IMR-90 (cell line): ENCODE measurements at regions not wholly inside any gene's neighbourhood (a gene's known extent, or its start where the extent isn't known, plus 50 kb on each side); places are given as distances from the start of the nearest gene placed in this dataset.

Source experiments
- ATAC-seq: fragments of 200-7000 bp; cut with Tn5 transposase; 2 replicates; pipeline ENCODE4 v1.9.1; 2020; ENCODE audit warnings: low read depth, mild to moderate bottlenecking, moderate library complexity
- BruUV-seq: library from RNA; stranded (reverse); fragments of 400-500 nt; replicated peaks from 2 replicates; lab custom pipeline; 2021; lab: Mats Ljungman, UMichigan
- CTCF ChIA-PET: fragments of 300-600 bp; formaldehyde crosslinking; extraction: SDS; loops from one replicate; lab custom pipeline; 2021; ENCODE audit warnings: antibody characterized with exemption; lab: Yijun Ruan, JAX
- POLR2A ChIA-PET: fragments of 300-600 bp; sonication (Branson Sonifier 250); formaldehyde crosslinking; loops from one replicate; lab custom pipeline; 2022; ENCODE audit warnings: antibody characterized with exemption; ENCODE audit not compliant: unreplicated experiment; lab: Charles Lee
- DNase-seq: peaks from one replicate; pipeline ENCODE4 v3.0.0; 2013
- H2AFZ ChIP-seq: replicated peaks from 2 replicates; pipeline ENCODE3; 2013; ENCODE audit warnings: low read length, mild to moderate bottlenecking; ENCODE audit not compliant: poor library complexity
- H2AK5ac ChIP-seq: 2 replicates; pipeline ENCODE4 v1.6.1; 2013; ENCODE audit warnings: low read depth, low read length, inconsistent platforms
- H2AK9ac ChIP-seq: replicated peaks from 2 replicates; pipeline ENCODE3; 2013; ENCODE audit warnings: mild to moderate bottlenecking, low read depth, low read length, moderate library complexity; ENCODE audit not compliant: poor library complexity
- H2BK120ac ChIP-seq: 2 replicates; pipeline ENCODE4 v1.6.1; 2013; ENCODE audit warnings: low read depth, low read length, inconsistent platforms
- H2BK15ac ChIP-seq: 3 replicates; pipeline ENCODE4 v1.6.1; 2013; ENCODE audit warnings: low read depth, low read length, inconsistent platforms
- H2BK20ac ChIP-seq: 2 replicates; pipeline ENCODE4 v1.6.1; 2013; ENCODE audit warnings: low read depth, mild to moderate bottlenecking, inconsistent platforms, low read length, moderate library complexity
- H2BK5ac ChIP-seq: 2 replicates; pipeline ENCODE4 v1.6.1; 2013; ENCODE audit warnings: mild to moderate bottlenecking, low read depth, low read length, inconsistent platforms; ENCODE audit not compliant: poor library complexity, severe bottlenecking
- H3K14ac ChIP-seq: replicated peaks from 2 replicates; pipeline ENCODE4 v1.6.1; 2013; ENCODE audit warnings: low read depth, low read length, inconsistent platforms
- H3K18ac ChIP-seq: 2 replicates; pipeline ENCODE4 v1.6.1; 2013; ENCODE audit warnings: low read depth, low read length, control low read depth
- H3K23ac ChIP-seq: 2 replicates; pipeline ENCODE4 v1.6.1; 2013; ENCODE audit warnings: low read depth, low read length, inconsistent platforms
- H3K27ac ChIP-seq: 2 replicates; pipeline ENCODE4 v1.5.1; 2013; ENCODE audit warnings: mild to moderate bottlenecking, control low read depth, low read length; ENCODE audit not compliant: insufficient read depth
- H3K27me3 ChIP-seq: 2 replicates; pipeline ENCODE4 v1.6.1; 2013; ENCODE audit warnings: low read length; ENCODE audit not compliant: control insufficient read depth, insufficient read depth
- H3K36me3 ChIP-seq: 2 replicates; pipeline ENCODE4 v1.6.1; 2013; ENCODE audit warnings: low read length, mixed read lengths; ENCODE audit not compliant: control insufficient read depth, insufficient read depth
- H3K4ac ChIP-seq: 2 replicates; pipeline ENCODE4 v1.6.1; 2013; ENCODE audit warnings: low read depth, low read length, inconsistent platforms
- H3K4me1 ChIP-seq: 2 replicates; pipeline ENCODE4 v1.6.1; 2013; ENCODE audit warnings: low read length, mixed read lengths; ENCODE audit not compliant: control insufficient read depth, insufficient read depth
- H3K4me2 ChIP-seq: 2 replicates; pipeline ENCODE4 v1.6.1; 2013; ENCODE audit warnings: low read depth, mild to moderate bottlenecking, control low read depth, low read length, moderate library complexity
- H3K4me3 ChIP-seq: 2 replicates; pipeline ENCODE4 v1.5.1; 2013; ENCODE audit warnings: low read depth, mild to moderate bottlenecking, control low read depth, low read length, moderate library complexity; ENCODE audit not compliant: insufficient read depth
- H3K56ac ChIP-seq: 2 replicates; pipeline ENCODE4 v1.6.1; 2013; ENCODE audit warnings: low read length, inconsistent platforms; ENCODE audit not compliant: insufficient read depth; ENCODE audit errors: extremely low read depth
- H3K79me1 ChIP-seq, 2 experiments: 2 replicates each; pipeline ENCODE4 v1.6.1; 2013; ENCODE audit warnings: low read length in 2 of 2, inconsistent platforms in 1 of 2, low read depth in 1 of 2
- H3K9ac ChIP-seq: 2 replicates; pipeline ENCODE4 v1.6.1; 2013; ENCODE audit warnings: low read depth, low read length, control low read depth
- H3K9me1 ChIP-seq: 2 replicates; pipeline ENCODE4 v1.6.1; 2013; ENCODE audit warnings: low read length, inconsistent platforms; ENCODE audit not compliant: insufficient read depth
- H3K9me3 ChIP-seq: 2 replicates; pipeline ENCODE4 v1.6.1; 2013; ENCODE audit warnings: low read length; ENCODE audit not compliant: control insufficient read depth, insufficient read depth
- H4K20me1 ChIP-seq: 2 replicates; pipeline ENCODE4 v1.6.1; 2013; ENCODE audit warnings: low read length, inconsistent platforms; ENCODE audit not compliant: insufficient read depth
- H4K5ac ChIP-seq: 2 replicates; pipeline ENCODE4 v1.6.1; 2013; ENCODE audit warnings: mild to moderate bottlenecking, low read depth, low read length, control low read depth
- H4K8ac ChIP-seq, 2 experiments: 2 replicates each; pipeline ENCODE4 v1.6.1; 2013; ENCODE audit warnings: low read depth in 2 of 2, low read length in 2 of 2, control low read depth in 1 of 2, inconsistent platforms in 1 of 2
- H4K91ac ChIP-seq: 2 replicates; pipeline ENCODE4 v1.6.1; 2013; ENCODE audit warnings: low read depth, low read length, inconsistent platforms; ENCODE audit not compliant: insufficient read depth
- CEBPB ChIP-seq: IDR thresholded peaks from 2 replicates; pipeline ENCODE4 v1.6.1; 2012; ENCODE audit warnings: low read depth, low read length, improper control_type of control experiment
- CHD1 ChIP-seq: IDR thresholded peaks from 2 replicates; pipeline ENCODE4 v1.6.1; 2012; ENCODE audit warnings: low read depth, low read length, improper control_type of control experiment
- CTCF ChIP-seq: conservative IDR thresholded peaks from 2 replicates; pipeline ENCODE4 v1.5.1; 2012; ENCODE audit warnings: mild to moderate bottlenecking, low read depth, low read length, improper control_type of control experiment
- ELK1 ChIP-seq: fragments of 150-350 bp; IDR thresholded peaks from 2 replicates; pipeline ENCODE4 v1.6.1; 2016; ENCODE audit warnings: low read depth, mild to moderate bottlenecking, low read length, moderate library complexity, borderline replicate concordance
- MAFK ChIP-seq: IDR thresholded peaks from 2 replicates; pipeline ENCODE4 v1.6.1; 2012; ENCODE audit warnings: low read depth, low read length, improper control_type of control experiment
- NFE2L2 ChIP-seq: fragments of 150-350 bp; IDR thresholded peaks from 2 replicates; pipeline ENCODE4 v1.6.1; 2016; ENCODE audit warnings: low read depth, mild to moderate bottlenecking, low read length
- SMC3 ChIP-seq: fragments of 150-350 bp; IDR thresholded peaks from 2 replicates; pipeline ENCODE4 v1.6.1; 2016; ENCODE audit warnings: low read depth, mild to moderate bottlenecking, antibody characterized with exemption, low read length, moderate library complexity
- USF2 ChIP-seq: fragments of 150-350 bp; IDR thresholded peaks from 2 replicates; pipeline ENCODE4 v1.6.1; 2017; ENCODE audit warnings: mild to moderate bottlenecking, antibody characterized with exemption, low read length, low read depth
- WGBS, 2 experiments: methylation state at CpG; one replicate each; pipeline versions ENCODE4 v1.1.5 to v1.1.7; 2013; ENCODE audit warnings: missing lambda C conversion rate in 2 of 2; ENCODE audit not compliant: insufficient read length in 1 of 2; ENCODE audit errors: extremely low coverage in 2 of 2; 5-methylcytosine and 5-hydroxymethylcytosine counted together
- dilution Hi-C: fragments of 300-500 bp; cut with HindIII; formaldehyde crosslinking; loops from one replicate; pipeline ENCODE4 v1.14.3; 2018; ENCODE audit warnings: low sequenced_read_pairs; ENCODE audit not compliant: unreplicated experiment
- in situ Hi-C: fragments of 300-500 bp; cut with MboI; formaldehyde crosslinking; loops from 3 replicates; pipeline ENCODE4 v1.14.3; 2019; ENCODE audit warnings: low sequenced_read_pairs, inconsistent platforms, mixed read lengths
- intact Hi-C: fragments of 100-400 bp; cut with micrococcal nuclease; formaldehyde crosslinking; loops from 2 replicates; pipeline ENCODE4 v1.10.0; 2022

GRCh38 chr19:30629086-30629485 lies 256.9 kb downstream of the ZNF536 start:
- DNase-seq (no peak), ATAC-seq (no peak)
- H3K9ac ChIP-seq: no peak overlapping the region
- no peak overlapping the region for H4K8ac ChIP-seq
- no peak overlapping the region for H3K4ac ChIP-seq
- H4K91ac ChIP-seq: no peak overlapping the region
- WGBS, 2 experiments: no CpG with 5 or more reads among the region's 5 CpGs
- H4K20me1 ChIP-seq: no peaks in the 10 kb centered on the region
- no peaks in the 10 kb centered on the region for H3K79me1 ChIP-seq
- intact Hi-C loops: no loop called here
- no peak overlapping the region for H3K56ac ChIP-seq
- no peaks in the 10 kb centered on the region for H3K9me1 ChIP-seq
- ChIA-PET CTCF (interaction anchor here (0.8 kb wide), 1 partner anchor 21 kb away, joined by 4 read pairs; no protein-coding TSS in a partner anchor), POLR2A (no interaction called here)
- H2BK5ac ChIP-seq: no peak overlapping the region
- H3K9me3 ChIP-seq: peaks cover 25% of the 10 kb centered on the region
- H3K27ac ChIP-seq: no peak overlapping the region
- H4K5ac ChIP-seq: no peak overlapping the region
- H2BK120ac ChIP-seq: no peak overlapping the region
- no peak overlapping the region for H2AK5ac ChIP-seq
- no peak overlapping the region for H3K4me2 ChIP-seq
- no peak overlapping the region for H2BK15ac ChIP-seq
- no peak overlapping the region for H3K18ac ChIP-seq
- TF ChIP-seq CHD1 (no peak), CTCF (no peak), NFE2L2 (no peak), MAFK (no peak), CEBPB (no peak), ELK1 (no peak), USF2 (no peak), SMC3 (no peak)
- H2AFZ ChIP-seq: no peak overlapping the region
- no peaks in the 10 kb centered on the region for H3K4me1 ChIP-seq
- H3K27me3 ChIP-seq: no peaks in the 10 kb centered on the region
- H3K36me3 ChIP-seq: no peaks in the 10 kb centered on the region
- dilution Hi-C loops: no loop called here
- H3K23ac ChIP-seq: no peak overlapping the region
- no peak overlapping the region for H3K4me3 ChIP-seq
- BruUV-seq: no TSS peak
- in situ Hi-C loops: loop anchor here (25.0 kb wide), 1 partner anchor 742 kb away; no protein-coding TSS in a partner anchor
- no peak overlapping the region for H2AK9ac ChIP-seq
- H3K14ac ChIP-seq: no peak overlapping the region
- H2BK20ac ChIP-seq: no peak overlapping the region
